ENCODE measurements at regions not wholly inside any gene's neighbourhood (a gene's known extent, or its start where the extent isn't known, plus 50 kb on each side); places are given as distances from the start of the nearest gene placed in this dataset.

DNA sequence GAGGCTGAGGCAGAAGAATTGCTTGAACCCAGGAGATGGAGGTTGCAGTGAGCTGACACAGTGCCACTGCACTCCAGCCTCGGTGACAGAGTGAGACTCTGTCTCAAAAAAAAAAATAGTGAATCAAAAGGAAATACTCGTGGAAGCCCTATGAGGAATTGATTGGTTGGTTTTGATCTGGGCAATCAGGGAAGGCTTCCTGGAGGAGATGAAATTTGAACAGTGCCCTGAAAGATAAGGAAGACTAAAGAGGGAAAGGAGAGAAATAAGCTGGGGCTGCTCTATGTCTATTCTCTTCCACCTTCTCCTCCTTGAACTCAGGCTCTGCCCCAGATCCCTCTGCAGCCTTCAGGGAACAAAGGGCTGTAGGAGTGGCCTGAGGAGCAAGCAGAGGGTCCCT lies 54.1 kb downstream of the IRF2BPL start:
- no peak for FAIRE-seq

DNA sequence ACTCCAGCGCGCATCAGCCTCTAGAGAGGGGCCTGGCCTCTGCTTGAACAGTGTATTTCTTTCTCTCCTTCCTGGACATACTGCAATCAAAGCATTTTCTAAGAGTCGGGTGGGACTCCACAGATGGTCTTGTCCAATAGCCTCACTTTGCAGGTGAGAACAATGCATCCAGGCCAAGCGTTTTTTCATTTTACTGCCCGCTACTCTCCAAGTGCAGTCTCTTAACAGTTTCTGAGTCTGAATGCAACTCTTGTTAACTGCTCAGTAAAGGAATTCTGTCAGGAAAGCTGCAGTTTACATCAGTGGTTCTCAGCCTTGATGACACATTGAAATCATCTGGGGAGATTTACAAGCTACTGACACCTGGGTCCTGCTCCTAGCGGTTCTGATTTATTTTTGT lies 57.0 kb downstream of the IRF2BPL start:
- no peak for FAIRE-seq

- no peak for FAIRE-seq
Measured at GRCh38 chr14:76968621-76969063, 59.9 kb downstream of the IRF2BPL start.

GRCh38 chr14:76967788-76968187 lies 60.7 kb downstream of the IRF2BPL start:
- FAIRE-seq = no peak

DNA sequence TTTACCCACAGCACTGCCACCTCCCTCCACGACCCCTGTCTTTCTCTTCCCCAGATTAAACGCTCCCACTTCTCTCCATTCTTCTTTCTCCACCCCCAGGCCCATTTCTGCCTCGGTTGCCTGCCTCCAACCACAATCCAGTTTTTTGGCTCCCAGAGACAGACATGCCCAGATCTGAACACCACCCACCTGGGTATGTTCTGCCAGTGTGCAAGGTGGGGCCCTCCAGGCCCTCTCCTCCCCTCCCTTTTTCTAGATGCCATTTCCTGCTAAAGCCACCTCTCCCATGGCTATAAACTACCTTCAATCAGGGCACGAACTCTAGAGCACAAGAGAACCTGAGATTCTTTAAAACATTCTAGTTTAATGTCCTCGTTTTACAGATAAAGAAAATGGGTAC lies 63.3 kb downstream of the IRF2BPL start:
- no peak for FAIRE-seq

GRCh38 chr14:76964695-76965094 lies 63.8 kb downstream of the IRF2BPL start:
- no peak for FAIRE-seq

GRCh38 chr14:76963372-76963771 lies 65.1 kb downstream of the IRF2BPL start:
- no peak for FAIRE-seq

DNA sequence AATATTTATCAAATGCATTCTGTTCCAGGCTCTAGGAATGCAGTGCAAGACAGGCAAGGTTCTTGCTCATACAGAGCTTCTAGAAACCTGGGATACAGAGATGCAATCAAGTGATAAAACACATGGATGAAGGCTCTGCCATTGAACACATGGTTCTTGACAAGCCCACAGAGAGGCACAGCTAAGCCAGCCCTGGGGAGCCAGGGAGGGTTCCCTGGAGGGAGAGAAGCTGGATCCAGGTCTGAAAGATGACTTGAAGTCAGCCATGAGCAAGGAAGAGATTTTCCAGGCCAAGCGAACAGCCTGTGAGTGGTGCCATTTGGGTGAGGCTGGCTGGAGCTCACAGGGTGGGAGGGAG lies 66.2 kb downstream of the IRF2BPL start:
- no peak for FAIRE-seq

DNA sequence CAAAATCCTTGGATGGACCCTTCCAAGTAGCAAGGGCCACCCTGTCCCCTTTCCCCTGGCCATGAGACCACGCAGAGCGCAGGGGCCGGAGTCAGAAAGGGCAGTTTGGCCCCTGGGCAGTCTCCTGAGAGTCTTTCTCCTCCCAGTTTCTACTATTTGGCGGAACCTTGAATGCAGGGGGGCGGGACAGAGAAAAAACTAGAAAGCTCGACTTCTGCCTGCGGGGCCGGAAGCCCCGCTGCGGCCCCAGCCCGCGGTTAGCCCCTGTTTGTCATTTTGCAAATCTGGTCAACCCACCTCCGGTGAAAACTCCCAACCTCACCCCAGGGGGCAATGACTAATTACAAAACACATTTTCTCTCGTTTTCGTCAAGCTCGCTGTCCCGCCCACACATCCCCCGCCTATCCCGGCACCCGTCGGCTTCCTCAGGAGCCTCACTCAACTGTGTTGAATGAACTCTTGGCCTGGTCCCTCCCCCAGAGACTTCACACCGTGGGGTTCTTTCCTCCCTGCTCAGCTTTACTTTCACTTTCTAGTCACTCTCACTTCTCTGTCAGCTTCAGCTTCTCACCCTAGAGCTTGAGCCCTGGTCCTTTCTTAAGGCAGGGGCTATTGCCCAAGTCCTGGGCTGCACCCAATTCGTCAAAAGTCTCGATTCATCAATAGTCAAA lies 66.7 kb downstream of the IRF2BPL start:
- FAIRE-seq = no peak

GRCh38 chr14:76958980-76959710 lies 69.4 kb downstream of the IRF2BPL start:
- FAIRE-seq = no peak

- FAIRE-seq = no peak
Measured at GRCh38 chr14:76958020-76958979, 70.2 kb downstream of the IRF2BPL start.

GRCh38 chr14:76957224-76957891 lies 71.2 kb downstream of the IRF2BPL start:
- no peak for FAIRE-seq

DNA sequence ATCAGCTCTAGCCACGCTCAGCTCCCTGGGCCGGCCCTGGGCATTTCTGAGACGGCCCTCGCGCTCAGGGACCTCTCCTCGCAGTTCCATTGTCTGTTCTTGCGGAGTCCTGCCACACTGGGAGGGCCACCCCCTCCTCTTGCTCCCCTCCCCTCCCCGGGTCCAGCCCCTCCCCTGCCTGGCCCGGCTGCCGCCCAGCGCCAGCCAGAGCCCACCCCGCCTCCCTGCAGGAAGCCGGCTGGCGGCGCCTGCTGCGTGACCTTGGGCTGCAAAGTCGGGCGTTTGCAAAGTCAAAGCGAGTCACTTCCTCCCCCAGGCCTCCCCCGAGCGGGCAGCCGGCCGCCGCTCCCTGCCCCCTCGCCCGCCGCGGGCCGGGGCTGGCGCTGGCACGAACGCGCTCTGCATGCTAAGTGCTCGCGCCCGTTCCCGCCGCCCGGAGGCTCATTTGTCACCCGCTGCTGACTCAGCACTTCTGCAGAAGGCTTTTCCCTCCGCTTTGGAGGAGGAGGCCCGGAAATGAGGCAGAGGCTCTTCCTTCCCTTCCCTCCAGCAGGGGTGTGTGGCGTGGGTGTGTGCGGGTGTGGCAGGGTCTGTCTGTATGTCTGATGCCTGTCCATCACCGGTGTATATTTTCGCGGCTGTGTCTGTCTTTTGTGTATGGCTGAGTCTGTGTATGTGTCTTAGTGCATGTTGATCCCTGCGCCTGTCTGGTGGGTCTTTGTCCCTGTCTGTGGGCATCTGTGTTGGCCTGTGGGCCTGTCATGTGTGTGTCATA lies 72.0 kb downstream of the IRF2BPL start:
- no peak for FAIRE-seq

DNA sequence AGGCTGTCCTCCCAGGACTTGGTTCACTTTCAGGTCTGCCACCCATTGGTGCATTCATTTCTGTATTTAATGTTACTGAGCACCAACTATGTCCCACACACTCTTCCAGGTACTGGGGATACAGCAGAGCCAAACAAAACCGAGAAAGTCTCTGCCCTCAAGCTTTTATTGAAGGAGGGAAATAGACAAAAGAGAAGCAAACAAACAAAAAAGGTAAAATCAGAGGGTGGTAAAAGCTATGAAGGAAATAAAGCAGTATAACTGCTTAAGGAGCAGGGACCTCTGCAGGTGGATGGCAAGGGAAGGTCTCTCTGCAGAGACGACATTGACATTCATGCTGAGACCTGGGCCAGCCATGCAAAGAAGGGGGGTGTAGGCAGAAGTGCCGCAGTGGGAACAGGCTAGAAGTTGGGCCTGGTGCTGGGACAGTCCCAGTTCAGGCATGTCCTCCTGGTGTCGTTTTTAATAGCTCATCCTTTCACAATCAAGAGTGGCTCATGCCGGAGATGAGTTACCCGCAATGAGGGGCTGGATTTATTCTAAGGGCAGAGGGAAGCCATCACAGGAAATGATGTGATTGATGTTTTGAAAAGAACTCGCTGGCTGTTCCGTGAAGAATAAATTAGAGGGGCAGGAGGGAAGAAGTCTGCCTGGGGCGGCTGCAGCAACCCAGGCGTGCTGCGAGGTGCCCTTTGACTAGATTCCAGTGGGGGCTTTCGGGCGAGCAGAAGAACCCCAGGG lies 72.8 kb downstream of the IRF2BPL start:
- no peak for FAIRE-seq

- FAIRE-seq = no peak
Measured at GRCh38 chr14:76954394-76955190, 73.9 kb downstream of the IRF2BPL start.

GRCh38 chr14:76953311-76953945 lies 75.1 kb downstream of the IRF2BPL start:
- FAIRE-seq = no peak

DNA sequence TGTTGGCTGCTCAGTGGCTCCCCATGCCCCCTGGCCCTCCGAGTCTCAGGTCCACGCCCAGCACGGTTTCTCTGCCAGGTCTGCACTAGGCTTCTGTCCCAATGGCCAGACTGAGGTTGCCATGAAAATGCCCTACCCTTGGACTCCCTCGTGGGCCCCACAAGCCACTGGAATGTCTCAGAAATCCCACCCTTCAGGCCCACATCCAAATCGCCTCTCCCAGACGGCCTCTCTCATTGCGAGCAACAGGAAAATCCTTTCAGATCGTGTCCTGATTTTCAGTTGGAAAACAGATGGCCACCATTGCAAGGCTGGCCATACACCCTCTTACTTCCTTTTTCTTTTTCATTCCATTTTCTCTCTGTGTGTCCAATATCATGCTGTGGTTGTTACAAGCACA lies 77.3 kb downstream of the IRF2BPL start:
- no peak for FAIRE-seq

- FAIRE-seq = no peak
Measured at GRCh38 chr14:76950055-76951020, 78.2 kb downstream of the IRF2BPL start.

DNA sequence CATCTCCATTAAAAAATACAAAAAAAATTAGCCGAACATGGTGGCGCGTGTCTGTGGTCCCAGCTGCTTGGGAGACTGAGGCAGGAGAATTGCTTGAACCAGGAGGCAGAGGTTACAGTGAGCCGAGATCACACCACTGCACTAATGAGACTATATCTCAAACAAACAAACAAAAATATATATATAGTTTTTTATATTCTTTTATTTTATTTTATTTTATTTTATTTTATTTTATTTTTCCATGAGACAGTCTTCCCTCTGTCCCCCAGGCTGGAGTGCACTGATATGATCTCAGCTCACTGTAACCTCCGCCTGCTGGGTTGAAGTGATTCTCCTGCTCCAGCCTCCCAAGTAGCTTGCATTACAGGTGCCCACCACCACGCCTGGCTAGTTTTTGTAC lies 79.5 kb downstream of the IRF2BPL start:
- no peak for FAIRE-seq

Measured in TTC549 (cell line).